Transverse colon (tissue), 4 donors: ENCODE measurements at regions not wholly inside any gene's neighbourhood (a gene's known extent, or its start where the extent isn't known, plus 50 kb on each side); places are given as distances from the start of the nearest gene placed in this dataset.

Experiments
- DNase-seq: peaks from one replicate; pipeline ENCODE4 v3.0.0-alpha.2; 2019
- H3K27ac ChIP-seq, 4 donors: fragments of 200-600 bp; sonication (generic); 2 replicates each; pipeline ENCODE4 v1.5.1; 2016 to 2018; ENCODE audit warnings: inconsistent platforms in 4 of 4
- H3K27me3 ChIP-seq: fragments of 200-600 bp; sonication (generic); 2 replicates; pipeline ENCODE4 v1.5.1; 2017; ENCODE audit warnings: inconsistent platforms
- H3K36me3 ChIP-seq, 4 donors: fragments of 200-600 bp; sonication (generic); 2 replicates each; pipeline ENCODE4 v1.5.1; 2017 to 2019; ENCODE audit warnings: inconsistent platforms in 4 of 4
- H3K4me1 ChIP-seq, 4 donors: fragments of 200-600 bp; sonication (generic); 2 replicates each; pipeline ENCODE4 v1.5.1; 2017 to 2020; ENCODE audit warnings: inconsistent platforms in 4 of 4
- H3K4me3 ChIP-seq, 4 donors: fragments of 200-600 bp; sonication (generic); 1 replicate in 1 of 4; 2 replicates in 3 of 4; pipeline versions ENCODE4 v1.5.1 to v1.6.1; 2017 to 2019; ENCODE audit warnings: inconsistent platforms in 4 of 4
- H3K9me3 ChIP-seq, 2 donors: fragments of 200-600 bp; sonication (generic); 2 replicates each; pipeline ENCODE4 v1.5.1; 2017 to 2019; ENCODE audit warnings: inconsistent platforms in 2 of 2
- EP300 ChIP-seq: sonication (generic); formaldehyde crosslinking; IDR thresholded peaks from one replicate; pipeline ENCODE4 v1.6.1; 2017; ENCODE audit warnings: antibody characterized with exemption, low read depth
- POLR2A ChIP-seq: fragments of 450-650 bp; IDR thresholded peaks from one replicate; pipeline ENCODE4 v1.6.1; 2016; ENCODE audit warnings: antibody characterized with exemption, mild to moderate bottlenecking, moderate library complexity
- POLR2AphosphoS5 ChIP-seq, 3 donors: sonication (generic); formaldehyde crosslinking; IDR thresholded peaks; one replicate each; pipeline ENCODE4 v1.6.1; 2016; ENCODE audit warnings: antibody characterized with exemption in 3 of 3
- WGBS, 2 donors: methylation state at CpG; one replicate each; pipeline ENCODE4 v1.1.5; 2018; ENCODE audit warnings: low coverage in 1 of 2; 5-methylcytosine and 5-hydroxymethylcytosine counted together
- in situ Hi-C, 4 donors: fragments of 200-750 bp; cut with MboI; loops; one replicate each; pipeline versions ENCODE4 v1.15.0 to v1.15.1; 2017; ENCODE audit warnings: low sequenced_read_pairs in 3 of 4, low pct_ligation_motif_present in 1 of 4, low pct_unique_long_range_greater_than_20kb in 1 of 4
- intact Hi-C: fragments of 100-400 bp; cut with DNase I; formaldehyde crosslinking; loops from one replicate; pipeline ENCODE4 v1.15.1; 2023; ENCODE audit warnings: low total_unique reads
- TF ChIP-seq, protein P1 (sequence below), 5 experiments: fragments of 200-600 bp in 3 of 5; fragments of 450-650 bp in 2 of 5; sonication (generic) in 3 of 5; IDR thresholded peaks; 1 replicate in 2 of 5; 2 replicates in 3 of 5; pipeline ENCODE4 v1.5.1; 2016 to 2017; ENCODE audit warnings: antibody characterized with exemption in 5 of 5, inconsistent platforms in 3 of 5, mild to moderate bottlenecking in 2 of 5, moderate library complexity in 1 of 5

DNA sequence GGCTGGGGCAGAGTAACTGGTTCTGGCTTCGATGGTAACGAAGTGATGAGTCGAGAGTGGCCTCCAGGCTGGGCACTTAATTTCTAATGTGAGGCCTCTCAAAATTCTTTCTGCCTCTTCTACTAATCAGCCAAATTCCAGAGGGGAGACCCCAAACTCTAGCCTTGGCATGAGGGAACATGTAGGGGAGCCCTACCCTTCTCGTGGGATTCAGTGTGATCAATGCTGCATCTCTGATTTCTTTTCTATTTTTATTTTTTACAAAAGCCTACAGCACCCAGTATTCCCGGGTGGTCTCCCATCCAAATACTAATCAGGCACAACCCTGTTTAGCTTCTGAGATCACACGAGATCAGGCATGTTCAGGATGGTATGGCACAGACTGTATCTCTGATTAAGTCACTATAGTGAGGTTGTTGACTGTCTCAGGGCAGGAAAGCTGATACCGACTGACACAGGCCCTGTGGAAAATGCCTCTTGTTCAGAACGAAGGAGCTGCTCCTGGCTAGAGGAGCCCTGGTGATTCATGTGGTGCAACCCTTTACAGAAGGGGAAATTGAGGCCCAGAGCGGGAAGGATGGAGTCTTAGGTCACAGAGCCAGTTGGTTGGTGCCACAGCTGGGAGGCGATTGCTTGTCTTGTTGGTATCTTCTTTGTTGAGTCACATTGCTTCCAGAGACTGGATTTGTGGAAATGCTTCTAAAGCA is 126.3 kb upstream of the HS6ST1 start:
- Histone ChIP-seq H3K27me3 (no peaks in the 10 kb centered on the region), H3K4me1 (peaks cover 4 to 17% (median 12%) of the 10 kb centered on the region in 4 donors), H3K9me3 (no peaks in the 10 kb centered on the region), H3K27ac (no peak overlapping the region), H3K36me3 (no peaks in the 10 kb centered on the region), H3K4me3 (no peak overlapping the region)
- WGBS, 2 donors = 72 to 75% methylated on average over 4 to 10 of the region's 10 CpGs
- no peak for DNase-seq
- in situ Hi-C loops (no loop called here), intact Hi-C loops (no loop called here)
- TF ChIP-seq, protein P1, sequence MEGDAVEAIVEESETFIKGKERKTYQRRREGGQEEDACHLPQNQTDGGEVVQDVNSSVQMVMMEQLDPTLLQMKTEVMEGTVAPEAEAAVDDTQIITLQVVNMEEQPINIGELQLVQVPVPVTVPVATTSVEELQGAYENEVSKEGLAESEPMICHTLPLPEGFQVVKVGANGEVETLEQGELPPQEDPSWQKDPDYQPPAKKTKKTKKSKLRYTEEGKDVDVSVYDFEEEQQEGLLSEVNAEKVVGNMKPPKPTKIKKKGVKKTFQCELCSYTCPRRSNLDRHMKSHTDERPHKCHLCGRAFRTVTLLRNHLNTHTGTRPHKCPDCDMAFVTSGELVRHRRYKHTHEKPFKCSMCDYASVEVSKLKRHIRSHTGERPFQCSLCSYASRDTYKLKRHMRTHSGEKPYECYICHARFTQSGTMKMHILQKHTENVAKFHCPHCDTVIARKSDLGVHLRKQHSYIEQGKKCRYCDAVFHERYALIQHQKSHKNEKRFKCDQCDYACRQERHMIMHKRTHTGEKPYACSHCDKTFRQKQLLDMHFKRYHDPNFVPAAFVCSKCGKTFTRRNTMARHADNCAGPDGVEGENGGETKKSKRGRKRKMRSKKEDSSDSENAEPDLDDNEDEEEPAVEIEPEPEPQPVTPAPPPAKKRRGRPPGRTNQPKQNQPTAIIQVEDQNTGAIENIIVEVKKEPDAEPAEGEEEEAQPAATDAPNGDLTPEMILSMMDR (IDR thresholded peaks at IDR 0.05) = no peak
- TF ChIP-seq EP300 (no peak), POLR2AphosphoS5 (IDR thresholded peaks at IDR 0.05) (no peak), POLR2A (no peak)

DNA sequence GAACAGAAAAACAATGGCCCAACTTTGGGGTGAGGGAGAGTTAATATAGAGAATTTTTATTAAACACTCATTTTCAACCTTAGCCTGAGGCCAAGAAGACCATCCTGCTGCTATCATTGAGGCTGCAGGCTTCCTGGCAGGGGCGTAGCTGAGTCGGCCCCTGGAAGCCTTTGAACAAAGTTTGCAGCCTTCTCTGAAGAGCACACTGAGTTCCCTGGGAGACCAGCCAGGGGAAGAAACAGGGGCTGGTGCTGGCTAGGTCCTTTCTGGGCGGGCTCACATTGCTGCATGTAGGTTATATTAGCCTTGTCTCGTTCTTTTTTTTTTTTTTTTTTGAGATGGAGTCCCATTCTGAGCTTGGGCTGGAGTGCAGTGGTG is 126.8 kb upstream of the HS6ST1 start:
- in situ Hi-C loops = no loop called here
- H3K4me3 ChIP-seq = no peak overlapping the region
- TF ChIP-seq, protein P1 (IDR thresholded peaks at IDR 0.05) = no peak
- TF ChIP-seq POLR2AphosphoS5 (IDR thresholded peaks at IDR 0.05) (no peak), POLR2A (no peak), EP300 (no peak)
- no peak overlapping the region for H3K27ac ChIP-seq
- no peaks in the 10 kb centered on the region for H3K36me3 ChIP-seq
- WGBS, 2 donors = 79% methylated on average over 4 of the region's 4 CpGs; no CpG with 5 or more reads in 1 of the 2 donors
- H3K27me3 ChIP-seq = no peaks in the 10 kb centered on the region
- peaks cover 4 to 17% (median 12%) of the 10 kb centered on the region in 4 donors for H3K4me1 ChIP-seq
- no peaks in the 10 kb centered on the region for H3K9me3 ChIP-seq
- intact Hi-C loops = no loop called here
- DNase-seq = no peak

DNA sequence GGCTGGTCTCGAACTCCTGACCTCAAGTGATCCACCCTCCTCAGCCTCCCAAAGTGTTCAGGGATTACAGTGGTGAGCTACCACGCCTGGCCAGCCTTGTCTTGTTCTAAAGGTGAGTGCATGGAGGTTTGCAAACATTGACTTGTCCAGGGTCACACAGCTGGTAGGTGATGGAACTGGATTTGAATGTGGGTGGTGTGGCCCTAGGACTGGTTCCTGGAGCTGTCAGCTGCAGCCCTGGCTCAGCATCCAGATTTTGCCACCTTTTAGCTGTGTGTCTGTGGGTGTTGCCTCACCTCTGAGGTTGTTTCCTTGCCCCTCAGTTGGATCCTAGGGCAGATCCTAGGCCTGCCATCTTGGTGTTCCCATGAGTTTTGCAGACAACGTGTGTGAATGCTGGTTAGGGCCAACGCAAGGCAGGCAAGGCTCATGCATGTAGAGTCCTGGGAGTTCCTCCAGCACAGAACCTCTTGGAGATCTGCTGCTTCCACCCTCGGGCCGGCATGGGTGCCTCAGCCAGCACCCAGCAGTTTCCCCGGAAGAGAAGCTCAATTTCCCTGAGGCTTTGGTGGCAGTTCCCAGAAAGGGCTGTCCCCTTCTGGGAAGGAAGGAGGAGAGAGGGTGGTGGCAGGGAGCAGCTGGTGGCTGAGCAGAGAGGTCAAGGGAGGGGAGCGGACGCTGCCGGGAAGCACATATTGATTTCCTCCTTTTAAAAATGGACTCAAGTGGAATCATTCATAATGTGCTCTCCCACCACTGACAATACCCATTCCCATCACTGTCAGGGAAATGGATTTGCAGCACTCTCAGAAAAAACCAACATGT is 127.6 kb upstream of the HS6ST1 start:
- H3K9me3 ChIP-seq = no peaks in the 10 kb centered on the region
- TF ChIP-seq POLR2AphosphoS5 (IDR thresholded peaks at IDR 0.05) (no peak), EP300 (no peak), POLR2A (no peak)
- TF ChIP-seq, protein P1 (IDR thresholded peaks at IDR 0.05) = no peak
- no peak overlapping the region for H3K4me3 ChIP-seq
- peaks cover 4 to 17% (median 12%) of the 10 kb centered on the region in 4 donors for H3K4me1 ChIP-seq
- intact Hi-C loops (no loop called here), in situ Hi-C loops (no loop called here)
- H3K27me3 ChIP-seq = no peaks in the 10 kb centered on the region
- WGBS, 2 donors = 60 to 75% methylated on average over 3 to 9 of the region's 10 CpGs
- no peak for DNase-seq
- H3K27ac ChIP-seq = no peak overlapping the region
- no peaks in the 10 kb centered on the region for H3K36me3 ChIP-seq

DNA sequence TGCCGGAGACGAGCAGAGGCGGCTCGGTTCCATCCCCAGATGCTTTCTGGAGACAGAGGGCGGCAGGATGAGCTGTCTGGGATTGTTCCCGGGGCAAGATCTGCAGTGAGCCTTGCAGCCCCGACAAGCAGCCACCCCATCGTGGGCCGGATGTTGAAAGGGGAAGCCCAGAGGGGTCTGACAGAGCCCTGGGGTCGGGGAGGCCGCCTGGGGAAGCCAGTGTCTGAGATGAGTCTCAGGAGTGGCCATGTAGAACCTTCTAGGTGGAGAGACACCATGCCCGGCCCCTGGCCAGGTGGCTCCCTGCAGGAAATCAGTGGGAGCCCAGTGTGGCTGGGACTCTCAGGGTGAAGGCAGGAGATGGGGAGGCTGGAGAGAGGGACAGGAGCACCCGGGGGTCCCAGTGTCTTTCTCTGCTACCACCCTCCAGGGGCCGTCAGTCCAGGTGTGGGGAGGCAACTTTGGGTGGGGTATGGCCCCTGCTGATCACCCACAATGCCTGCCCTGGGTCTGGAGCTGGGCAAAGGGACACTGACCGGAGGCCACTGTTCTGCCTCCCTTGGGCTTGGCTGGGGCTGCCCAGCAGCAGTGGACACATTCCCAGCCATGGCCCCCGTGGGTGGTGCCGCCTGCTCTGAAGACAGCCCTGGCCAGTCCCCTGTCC is 128.3 kb upstream of the HS6ST1 start:
- in situ Hi-C loops = no loop called here
- intact Hi-C loops = no loop called here
- 78% methylated on average over 15 of the region's 17 CpGs; no CpG with 5 or more reads in 1 of the 2 donors for WGBS, 2 donors
- Histone ChIP-seq H3K27ac (no peak overlapping the region), H3K9me3 (no peaks in the 10 kb centered on the region), H3K4me3 (no peak overlapping the region), H3K36me3 (no peaks in the 10 kb centered on the region), H3K4me1 (peaks cover 2 to 14% (median 12%) of the 10 kb centered on the region in 4 donors), H3K27me3 (no peaks in the 10 kb centered on the region)
- DNase-seq = no peak
- no peak for TF ChIP-seq EP300
- TF ChIP-seq, protein P1 (IDR thresholded peaks at IDR 0.05) = no peak
- TF ChIP-seq POLR2AphosphoS5 (IDR thresholded peaks at IDR 0.05) = no peak
- TF ChIP-seq POLR2A = no peak
